Esophagus muscularis mucosa (tissue), 4 donors: ENCODE measurements at regions not wholly inside any gene's neighbourhood (a gene's known extent, or its start where the extent isn't known, plus 50 kb on each side); places are given as distances from the start of the nearest gene placed in this dataset.

Experiments
- DNase-seq: peaks from one replicate; pipeline ENCODE4 v3.0.0-alpha.2; 2017; ENCODE audit errors: extremely low spot score
- H3K27ac ChIP-seq, 4 donors: fragments of 200-600 bp; sonication (generic); replicated peaks in 1 of 4; 1 replicate in 3 of 4; 2 replicates in 1 of 4; pipeline ENCODE4 v1.5.1; 2016 to 2019; ENCODE audit warnings: mild to moderate bottlenecking in 1 of 4
- H3K27me3 ChIP-seq, 4 donors: fragments of 200-600 bp; sonication (generic); one replicate each; pipeline versions ENCODE4 v1.5.1 to v1.6.0; 2016 to 2019
- H3K36me3 ChIP-seq, 4 donors: fragments of 200-600 bp; sonication (generic); one replicate each; pipeline ENCODE4 v1.5.1; 2016 to 2019
- H3K4me1 ChIP-seq, 4 donors: fragments of 200-600 bp; sonication (generic); one replicate each; pipeline ENCODE4 v1.5.1; 2016 to 2019
- H3K4me3 ChIP-seq, 4 donors: fragments of 200-600 bp; sonication (generic); 1 replicate in 2 of 4; 2 replicates in 2 of 4; pipeline ENCODE4 v1.5.1; 2016 to 2019; ENCODE audit warnings: mild to moderate bottlenecking in 4 of 4, moderate library complexity in 1 of 4
- H3K9me3 ChIP-seq, 4 donors: fragments of 200-600 bp; sonication (generic); 1 replicate in 3 of 4; 2 replicates in 1 of 4; pipeline ENCODE4 v1.5.1; 2016 to 2019
- CTCF ChIP-seq, 3 experiments: fragments of 200-600 bp in 2 of 3; fragments of 450-650 bp in 1 of 3; sonication (generic) in 2 of 3; IDR thresholded peaks; one replicate each; pipeline ENCODE4 v1.5.1; 2017 to 2019; ENCODE audit warnings: antibody characterized with exemption in 3 of 3, mild to moderate bottlenecking in 2 of 3, moderate library complexity in 1 of 3
- EP300 ChIP-seq: sonication (generic); formaldehyde crosslinking; IDR thresholded peaks from one replicate; pipeline ENCODE4 v1.6.1; 2017; ENCODE audit warnings: antibody characterized with exemption
- POLR2A ChIP-seq: fragments of 450-650 bp; IDR thresholded peaks from one replicate; pipeline ENCODE4 v1.6.1; 2017; ENCODE audit warnings: antibody characterized with exemption, moderate library complexity, mild to moderate bottlenecking, low read depth
- POLR2AphosphoS5 ChIP-seq, 2 donors: sonication (generic); formaldehyde crosslinking; IDR thresholded peaks; one replicate each; pipeline ENCODE4 v1.6.1; 2017; ENCODE audit warnings: antibody characterized with exemption in 2 of 2
- WGBS: methylation state at CpG from one replicate; pipeline ENCODE4 v1.1.5; 2018; 5-methylcytosine and 5-hydroxymethylcytosine counted together
- intact Hi-C: fragments of 100-400 bp; cut with DNase I; formaldehyde crosslinking; loops from one replicate; pipeline ENCODE4 v1.15.1; 2023

GRCh38 chr7:3119963-3120362 lies 76.3 kb upstream of the CARD11 start:
- Histone ChIP-seq H3K27ac (no peak overlapping the region), H3K36me3 (no peaks in the 10 kb centered on the region), H3K4me1 (no peaks in the 10 kb centered on the region), H3K4me3 (no peak overlapping the region), H3K27me3 (peaks cover 0 to 20% (median 0%) of the 10 kb centered on the region in 4 donors), H3K9me3 (peaks cover 0 to 14% (median 12%) of the 10 kb centered on the region in 4 donors)
- no peak for DNase-seq
- no peak for TF ChIP-seq EP300
- no peak for TF ChIP-seq CTCF (IDR thresholded peaks at IDR 0.05)
- no peak for TF ChIP-seq POLR2AphosphoS5 (IDR thresholded peaks at IDR 0.05)
- TF ChIP-seq POLR2A: no peak
- intact Hi-C loops: no loop called here
- 75% methylated on average over 3 of the region's 3 CpGs for WGBS

GRCh38 chr7:3120513-3120912 lies 76.8 kb upstream of the CARD11 start:
- no peaks in the 10 kb centered on the region for H3K4me1 ChIP-seq
- 85% methylated on average over 3 of the region's 3 CpGs for WGBS
- no peak overlapping the region for H3K4me3 ChIP-seq
- TF ChIP-seq EP300 (no peak), POLR2AphosphoS5 (IDR thresholded peaks at IDR 0.05) (no peak), CTCF (IDR thresholded peaks at IDR 0.05) (no peak), POLR2A (no peak)
- intact Hi-C loops: no loop called here
- H3K27me3 ChIP-seq: peaks cover 0 to 19% (median 0%) of the 10 kb centered on the region in 4 donors
- no peak overlapping the region for H3K27ac ChIP-seq
- peaks cover 0 to 14% (median 12%) of the 10 kb centered on the region in 4 donors for H3K9me3 ChIP-seq
- no peak for DNase-seq
- H3K36me3 ChIP-seq: no peaks in the 10 kb centered on the region

- Histone ChIP-seq H3K9me3 (no peaks in the 10 kb centered on the region), H3K27ac (no peak overlapping the region), H3K4me3 (no peak overlapping the region), H3K4me1 (no peaks in the 10 kb centered on the region), H3K36me3 (no peaks in the 10 kb centered on the region), H3K27me3 (no peaks in the 10 kb centered on the region)
- no peak for DNase-seq
- WGBS: 79% methylated on average over 11 of the region's 11 CpGs
- TF ChIP-seq POLR2AphosphoS5 (IDR thresholded peaks at IDR 0.05) (no peak), POLR2A (no peak), EP300 (no peak), CTCF (IDR thresholded peaks at IDR 0.05) (no peak)
- intact Hi-C loops: no loop called here
Observed at GRCh38 chr7:3128857-3129490, 85.3 kb upstream of the CARD11 start.

GRCh38 chr7:3133811-3134385 lies 90.2 kb upstream of the CARD11 start:
- intact Hi-C loops: no loop called here
- WGBS: 64% methylated on average over 8 of the region's 8 CpGs
- H3K4me3 ChIP-seq: no peak overlapping the region
- H3K36me3 ChIP-seq: no peaks in the 10 kb centered on the region
- peaks cover 0 to 4% (median 0%) of the 10 kb centered on the region in 4 donors for H3K9me3 ChIP-seq
- TF ChIP-seq POLR2AphosphoS5 (IDR thresholded peaks at IDR 0.05): no peak
- TF ChIP-seq POLR2A: no peak
- no peak for TF ChIP-seq EP300
- no peak for TF ChIP-seq CTCF (IDR thresholded peaks at IDR 0.05)
- H3K4me1 ChIP-seq: no peaks in the 10 kb centered on the region
- peaks cover 0 to 15% (median 0%) of the 10 kb centered on the region in 4 donors for H3K27me3 ChIP-seq
- no peak overlapping the region for H3K27ac ChIP-seq
- DNase-seq: no peak
